HepG2 (cell line): ENCODE measurements at regions not wholly inside any gene's neighbourhood (a gene's known extent, or its start where the extent isn't known, plus 50 kb on each side); places are given as distances from the start of the nearest gene placed in this dataset.

ENCODE experiments used
- ELF1 ChIP-seq: sonication (generic); formaldehyde crosslinking; IDR thresholded peaks from 2 replicates; pipeline ENCODE4 v1.4.0; 2020; ENCODE audit warnings: missing genetic modification reagents
- NR2F2 ChIP-seq: IDR thresholded peaks from 2 replicates; pipeline ENCODE4 v1.6.1; 2012; ENCODE audit warnings: low read depth, inconsistent platforms, borderline replicate concordance
- ZNF282 ChIP-seq: fragments of 450-650 bp; IDR thresholded peaks from 2 replicates; pipeline ENCODE4 v1.6.1; 2018; ENCODE audit not compliant: partially characterized antibody

DNA sequence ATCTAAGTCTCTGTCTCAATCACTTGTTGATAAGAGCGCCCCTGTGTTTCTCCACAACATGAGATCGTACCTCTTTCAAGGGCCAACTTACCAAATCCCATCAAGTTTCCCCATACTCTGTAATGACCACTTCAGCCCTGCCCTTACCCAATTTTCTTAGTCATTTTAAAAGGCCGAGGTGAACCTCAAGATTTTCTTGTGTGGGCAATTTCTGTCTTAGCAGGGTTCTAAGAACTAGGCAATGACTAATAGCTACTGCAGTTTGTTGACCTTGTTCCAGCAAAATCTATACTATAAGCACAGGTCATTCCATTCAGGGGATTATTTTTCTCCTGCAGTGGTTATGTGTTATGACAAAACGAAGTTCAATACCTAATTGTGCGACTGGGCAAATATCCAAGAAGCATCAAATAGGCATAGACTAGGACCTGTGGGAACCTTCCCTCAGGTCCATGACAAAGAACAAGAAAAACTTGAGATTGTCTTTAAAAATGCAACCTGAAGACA is 359.8 kb downstream of the PCNX1 start:
- TF ChIP-seq ELF1 = no peak
- no peak for TF ChIP-seq NR2F2
- TF ChIP-seq ZNF282 = no peak
